HCT116 (cell line): ENCODE measurements at regions not wholly inside any gene's neighbourhood (a gene's known extent, or its start where the extent isn't known, plus 50 kb on each side); places are given as distances from the start of the nearest gene placed in this dataset.

Experiments used
- ATAC-seq: fragments of 200-7000 bp; cut with Tn5 transposase; 2 replicates; pipeline ENCODE4 v1.9.1; 2020; ENCODE audit warnings: mild to moderate bottlenecking, moderate library complexity
- BruUV-seq: library from RNA; stranded (reverse); fragments of 400-500 nt; replicated peaks from 2 replicates; lab custom pipeline; 2021; lab: Mats Ljungman, UMichigan
- CTCF ChIA-PET: fragments of 300-600 bp; sonication (Branson Sonifier 250); formaldehyde crosslinking; loops from one replicate; lab custom pipeline; 2021; ENCODE audit warnings: antibody characterized with exemption; lab: Charles Lee
- POLR2A ChIA-PET: fragments of 300-600, 350-600 bp; sonication (Branson Sonifier 250); formaldehyde crosslinking; loops from one replicate; lab custom pipeline; 2021; ENCODE audit warnings: antibody characterized with exemption; lab: Charles Lee
- RAD21 ChIA-PET, 2 experiments: fragments of 300-600 bp; sonication (Branson Sonifier 250); formaldehyde crosslinking; loops; one replicate each; lab custom pipeline; 2023; ENCODE audit warnings: low total read pairs in 2 of 2; ENCODE audit not compliant: uncharacterized antibody in 2 of 2, unreplicated experiment in 2 of 2, low non-redundant PET in 1 of 2; lab: Charles Lee
- DNase-seq: peaks from one replicate; pipeline ENCODE4 v3.0.0-alpha.2; 2010; ENCODE audit warnings: low read depth, low spot score
- H2AFZ ChIP-seq: fragments of 200-600 bp; shearing (Covaris generic), sonication (generic); 2 replicates; pipeline ENCODE4 v1.6.1; 2017; ENCODE audit warnings: low read depth, mixed run types, mixed read lengths, antibody characterized with exemption, low read length; ENCODE audit not compliant: poor library complexity, severe bottlenecking
- H3K27ac ChIP-seq: 2 replicates; pipeline ENCODE4 v1.5.1; 2012; ENCODE audit warnings: low read depth, low read length
- H3K27me3 ChIP-seq: fragments of 200-600 bp; sonication (generic); 2 replicates; pipeline ENCODE4 v1.6.1; 2016; ENCODE audit warnings: mixed run types, low read length, mixed read lengths; ENCODE audit not compliant: insufficient read depth
- H3K36me3 ChIP-seq, 2 experiments: fragments of 200-500 bp in 1 of 2; fragments of 200-600 bp in 1 of 2; sonication (Bioruptor generic) in 1 of 2; sonication (generic) in 1 of 2; 2 replicates each; pipeline versions ENCODE4 v1.5.1 to v1.6.1; 2014 to 2016; ENCODE audit warnings: low read length in 2 of 2, inconsistent platforms in 1 of 2, mixed read lengths in 1 of 2, mixed run types in 1 of 2; ENCODE audit not compliant: insufficient read depth in 2 of 2, control insufficient read depth in 1 of 2
- H3K4me1 ChIP-seq, 2 experiments: fragments of 200-600 bp in 1 of 2; sonication (generic) in 1 of 2; 2 replicates each; pipeline versions ENCODE4 v1.5.1 to v1.6.1; 2012 to 2017; ENCODE audit warnings: low read length in 2 of 2, inconsistent platforms in 1 of 2, mild to moderate bottlenecking in 1 of 2, mixed read lengths in 1 of 2, mixed run types in 1 of 2, moderate library complexity in 1 of 2; ENCODE audit not compliant: insufficient read depth in 2 of 2, control insufficient read depth in 1 of 2
- H3K4me2 ChIP-seq: fragments of 200-600 bp; sonication (generic); 2 replicates; pipeline ENCODE4 v1.6.1; 2017; ENCODE audit warnings: mixed run types, low read length, mixed read lengths
- H3K4me3 ChIP-seq, 2 experiments: fragments of 200-600 bp in 1 of 2; sonication (generic) in 1 of 2; replicated peaks in 1 of 2; 2 replicates each; pipeline ENCODE4 v1.5.1; 2011 to 2016; ENCODE audit warnings: low read length in 2 of 2, control low read depth in 1 of 2, low read depth in 1 of 2, mild to moderate bottlenecking in 1 of 2, mixed read lengths in 1 of 2, mixed run types in 1 of 2
- H3K79me2 ChIP-seq: fragments of 200-600 bp; sonication (generic); 2 replicates; pipeline ENCODE4 v1.6.1; 2017; ENCODE audit warnings: mild to moderate bottlenecking, mixed run types, low read length, moderate library complexity, mixed read lengths; ENCODE audit not compliant: insufficient read depth
- H3K9ac ChIP-seq: fragments of 200-600 bp; sonication (generic); 2 replicates; pipeline ENCODE4 v1.6.1; 2016; ENCODE audit warnings: low read length, mixed read lengths
- H3K9me2 ChIP-seq: fragments of 200-600 bp; sonication (generic), shearing (Covaris generic); 2 replicates; pipeline ENCODE4 v1.6.1; 2017; ENCODE audit warnings: mixed run types, mild to moderate bottlenecking, moderate library complexity; ENCODE audit not compliant: insufficient read depth
- H3K9me3 ChIP-seq, 2 experiments: fragments of 200-500 bp in 1 of 2; fragments of 200-600 bp in 1 of 2; sonication (Bioruptor generic) in 1 of 2; sonication (generic) in 1 of 2; 2 replicates each; pipeline ENCODE4 v1.6.1; 2014 to 2017; ENCODE audit warnings: low read length in 2 of 2, mixed read lengths in 2 of 2, inconsistent platforms in 1 of 2, low read depth in 1 of 2, mild to moderate bottlenecking in 1 of 2, mixed run types in 1 of 2, moderate library complexity in 1 of 2; ENCODE audit not compliant: control insufficient read depth in 1 of 2, insufficient read depth in 1 of 2
- H4K20me1 ChIP-seq: fragments of 200-600 bp; sonication (generic), shearing (Covaris generic); 2 replicates; pipeline ENCODE4 v1.6.1; 2017; ENCODE audit warnings: mixed run types, mild to moderate bottlenecking, moderate library complexity; ENCODE audit not compliant: insufficient read depth
- CBX3 ChIP-seq: IDR thresholded peaks from 2 replicates; pipeline ENCODE4 v1.6.1; 2012; ENCODE audit warnings: low read depth
- CEBPB ChIP-seq: IDR thresholded peaks from 2 replicates; pipeline ENCODE4 v1.6.1; 2012; ENCODE audit warnings: low read depth
- EGR1 ChIP-seq: IDR thresholded peaks from 2 replicates; pipeline ENCODE4 v1.6.1; 2012; ENCODE audit warnings: low read depth
- EZH2 ChIP-seq: fragments of 200-600 bp; sonication (generic); IDR thresholded peaks from 2 replicates; pipeline ENCODE4 v1.6.1; 2017; ENCODE audit warnings: antibody characterized with exemption, mixed run types
- FOSL1 ChIP-seq: IDR thresholded peaks from 2 replicates; pipeline ENCODE4 v1.6.1; 2012; ENCODE audit warnings: low read depth
- JUND ChIP-seq: IDR thresholded peaks from 2 replicates; pipeline ENCODE4 v1.6.1; 2012
- MAX ChIP-seq: IDR thresholded peaks from 2 replicates; pipeline ENCODE4 v1.6.1; 2012
- POLR2A ChIP-seq: IDR thresholded peaks from 2 replicates; pipeline ENCODE4 v1.7.0; 2011; ENCODE audit warnings: borderline replicate concordance; ENCODE audit not compliant: insufficient read depth, insufficient read length; ENCODE audit errors: extremely low read depth
- RAD21 ChIP-seq: IDR thresholded peaks from 2 replicates; pipeline ENCODE4 v1.6.1; 2012; ENCODE audit warnings: low read depth, mild to moderate bottlenecking
- REST ChIP-seq: IDR thresholded peaks from 2 replicates; pipeline ENCODE4 v1.6.1; 2012; ENCODE audit warnings: low read depth
- SP1 ChIP-seq: IDR thresholded peaks from 2 replicates; pipeline ENCODE4 v1.6.1; 2012; ENCODE audit warnings: low read depth
- SRF ChIP-seq: IDR thresholded peaks from 2 replicates; pipeline ENCODE4 v1.6.1; 2012; ENCODE audit warnings: low read depth
- TCF7L2 ChIP-seq: IDR thresholded peaks from 2 replicates; pipeline ENCODE4 v1.7.0; 2011; ENCODE audit warnings: borderline replicate concordance, inconsistent platforms; ENCODE audit not compliant: insufficient read depth, insufficient read length; ENCODE audit errors: extremely low read depth
- YY1 ChIP-seq: IDR thresholded peaks from 2 replicates; pipeline ENCODE4 v1.6.1; 2011; ENCODE audit warnings: low read length, low read depth, moderate library complexity, mild to moderate bottlenecking; ENCODE audit not compliant: insufficient replicate concordance; ENCODE audit errors: extremely low read depth
- ZFX ChIP-seq: fragments of 450-650 bp; IDR thresholded peaks from 2 replicates; pipeline ENCODE4 v1.6.1; 2017
- ZNF274 ChIP-seq: fragments of 200-500 bp; sonication (Bioruptor generic); IDR thresholded peaks from 2 replicates; pipeline ENCODE4 v1.6.1; 2014; ENCODE audit warnings: mild to moderate bottlenecking, low read depth, low read length, inconsistent platforms
- intact Hi-C: fragments of 100-400 bp; cut with micrococcal nuclease; formaldehyde crosslinking; loops from 2 replicates; pipeline ENCODE4 v1.10.0; 2022

DNA sequence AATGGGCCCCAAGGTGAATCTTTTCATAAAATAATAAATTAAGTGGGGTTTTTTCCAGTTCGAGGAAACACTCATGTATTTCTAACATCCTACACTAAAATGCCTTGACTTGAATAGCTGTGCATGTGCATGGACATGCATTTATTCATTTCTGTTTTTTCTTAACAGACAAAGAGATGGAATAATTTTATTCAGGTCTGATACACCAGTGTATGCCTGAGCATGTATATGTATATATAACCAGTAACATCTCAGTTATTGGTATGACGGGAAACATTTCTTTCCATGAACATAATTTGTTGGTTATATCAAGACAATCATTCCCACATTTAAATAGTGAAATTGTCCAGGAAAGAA is 468.7 kb upstream of the TNP1 start (continued):
- TF ChIP-seq MAX (no peak), EGR1 (no peak), ZNF274 (no peak), POLR2A (no peak), FOSL1 (no peak), CBX3 (no peak), SP1 (no peak)

DNA sequence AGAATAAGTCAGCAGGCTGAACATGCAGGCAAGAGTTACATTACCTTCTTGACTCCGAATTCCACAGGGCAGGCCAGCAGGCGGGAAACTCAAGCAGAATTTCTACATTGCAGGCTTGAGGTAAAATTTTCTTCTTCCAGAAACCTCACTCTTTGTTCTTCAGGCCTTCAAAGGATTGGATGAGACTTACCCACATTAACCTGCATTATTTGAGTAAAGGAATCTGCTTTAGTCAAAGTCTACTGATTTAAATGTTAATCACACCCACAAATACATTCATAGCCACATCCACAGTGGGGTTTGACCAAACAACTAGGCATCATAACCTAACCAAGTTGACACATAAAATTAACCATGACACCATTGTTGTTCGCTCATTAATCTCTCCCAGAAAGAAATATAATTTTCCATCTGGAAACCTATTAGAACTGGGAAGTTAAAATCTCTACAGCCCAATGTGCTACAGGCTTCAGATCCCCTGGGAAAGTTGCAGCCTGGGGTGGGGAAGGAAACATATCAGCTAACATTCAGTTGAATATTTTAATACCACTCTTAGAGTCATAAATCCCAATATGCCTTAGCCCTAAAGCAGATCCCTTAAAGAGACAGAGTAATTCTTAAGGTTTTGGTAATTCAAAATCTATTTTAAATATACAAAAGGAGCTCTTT is 468.2 kb upstream of the TNP1 start:
- H3K36me3 ChIP-seq = no peaks in the 10 kb centered on the region
- no peak overlapping the region for H3K27ac ChIP-seq
- no peaks in the 10 kb centered on the region for H3K9me2 ChIP-seq
- no peaks in the 10 kb centered on the region for H3K9me3 ChIP-seq
- ATAC-seq (no peak), DNase-seq (no peak)
- ChIA-PET POLR2A (no interaction called here), RAD21 (no interaction called here), CTCF (no interaction called here)
- intact Hi-C loops = no loop called here
- no peaks in the 10 kb centered on the region for H3K79me2 ChIP-seq
- H3K27me3 ChIP-seq = peaks cover 31% of the 10 kb centered on the region
- no peak overlapping the region for H3K4me3 ChIP-seq
- no peak overlapping the region for H3K9ac ChIP-seq
- no peak overlapping the region for H2AFZ ChIP-seq
- no peaks in the 10 kb centered on the region for H4K20me1 ChIP-seq
- H3K4me2 ChIP-seq = no peak overlapping the region
- no TSS peak for BruUV-seq
- no peaks in the 10 kb centered on the region for H3K4me1 ChIP-seq
- TF ChIP-seq EGR1 (no peak), TCF7L2 (no peak), JUND (no peak), SP1 (no peak), EZH2 (no peak), ZFX (no peak), RAD21 (no peak), CEBPB (no peak), REST (no peak), CBX3 (no peak), FOSL1 (no peak), YY1 (no peak), ZNF274 (no peak), SRF (no peak)
- TF ChIP-seq, all 23 proteins: peak for 0
